Frontal cortex (tissue), 3 donors: ENCODE measurements at regions not wholly inside any gene's neighbourhood (a gene's known extent, or its start where the extent isn't known, plus 50 kb on each side); places are given as distances from the start of the nearest gene placed in this dataset.
"Not testable (repeated sequence)": the region's sequence is repeated elsewhere in the genome, so short reads cannot be mapped to it uniquely, and the experiment has no call there.

Source experiments
- DNase-seq, 2 donors: peaks; one replicate each; pipeline ENCODE4 v3.0.0; 2012; ENCODE audit warnings: low spot score in 2 of 2
- FAIRE-seq: peaks from 2 replicates; lab custom pipeline; 2012; peaks lifted over from hg19 to GRCh38; lab: Jason Lieb, UNC
- donor health status: control.
- donor health status: control.
- donor health status: control.

- FAIRE-seq (no peak), DNase-seq (no peak)
Observed at GRCh38 chr11:135019343-135019871, 607.4 kb upstream of the B3GAT1 start.

GRCh38 chr11:135017296-135017695 lies 605.3 kb upstream of the B3GAT1 start:
- no peak for FAIRE-seq
- no peak for DNase-seq

GRCh38 chr11:135015966-135016365 lies 603.9 kb upstream of the B3GAT1 start:
- DNase-seq (no peak), FAIRE-seq (no peak)

- not testable (repeated sequence) for DNase-seq, FAIRE-seq
Observed at GRCh38 chr11:135011313-135011712, 599.3 kb upstream of the B3GAT1 start.

GRCh38 chr11:135009125-135009524 lies 597.1 kb upstream of the B3GAT1 start:
- DNase-seq, result no peak
- no peak for FAIRE-seq

GRCh38 chr11:135008412-135008811 lies 596.4 kb upstream of the B3GAT1 start:
- FAIRE-seq, result no peak
- no peak for DNase-seq

- no peak for DNase-seq
Observed at GRCh38 chr11:135008001-135008405, 596.0 kb upstream of the B3GAT1 start.

GRCh38 chr11:135006800-135007199 lies 594.8 kb upstream of the B3GAT1 start:
- no peak for FAIRE-seq
- DNase-seq, result no peak

More at GRCh38 chr11:135008001-135008405, 596.0 kb upstream of the B3GAT1 start:
- FAIRE-seq, result no peak

- no peak for FAIRE-seq
- DNase-seq, result no peak
Observed at GRCh38 chr11:135004495-135004894, 592.5 kb upstream of the B3GAT1 start.

GRCh38 chr11:135002236-135002635 lies 590.2 kb upstream of the B3GAT1 start:
- DNase-seq (no peak), FAIRE-seq (no peak)

- DNase-seq, result no peak
- FAIRE-seq, result no peak
Observed at GRCh38 chr11:135001581-135001980, 589.5 kb upstream of the B3GAT1 start.

- FAIRE-seq, DNase-seq: not testable (repeated sequence)
Observed at GRCh38 chr11:135001065-135001464, 589.0 kb upstream of the B3GAT1 start.

GRCh38 chr11:134999590-134999989 lies 587.5 kb upstream of the B3GAT1 start:
- FAIRE-seq, result no peak
- DNase-seq, result no peak

GRCh38 chr11:134997652-134998320 lies 585.7 kb upstream of the B3GAT1 start:
- DNase-seq, result no peak
- no peak for FAIRE-seq

- FAIRE-seq (no peak), DNase-seq (no peak)
Observed at GRCh38 chr11:134995741-134996140, 583.7 kb upstream of the B3GAT1 start.

- no peak for FAIRE-seq
- no peak for DNase-seq
Observed at GRCh38 chr11:134994431-134994830, 582.4 kb upstream of the B3GAT1 start.

GRCh38 chr11:134993691-134994243 lies 581.7 kb upstream of the B3GAT1 start:
- FAIRE-seq (no peak), DNase-seq (no peak)

- FAIRE-seq (no peak), DNase-seq (no peak)
Observed at GRCh38 chr11:134992981-134993380, 580.9 kb upstream of the B3GAT1 start.

- FAIRE-seq (no peak), DNase-seq (no peak)
Observed at GRCh38 chr11:134988495-134988894, 576.5 kb upstream of the B3GAT1 start.

GRCh38 chr11:134987822-134988221 lies 575.8 kb upstream of the B3GAT1 start:
- DNase-seq, result no peak
- no peak for FAIRE-seq

GRCh38 chr11:134987223-134987768 lies 575.3 kb upstream of the B3GAT1 start:
- no peak for FAIRE-seq
- DNase-seq, result no peak
